ENCODE measurements at regions not wholly inside any gene's neighbourhood (a gene's known extent, or its start where the extent isn't known, plus 50 kb on each side); places are given as distances from the start of the nearest gene placed in this dataset.

GRCh38 chr22:48827904-48828555 lies 999.6 kb downstream of the BRD1 start:
- TF ChIP-seq, protein P1, sequence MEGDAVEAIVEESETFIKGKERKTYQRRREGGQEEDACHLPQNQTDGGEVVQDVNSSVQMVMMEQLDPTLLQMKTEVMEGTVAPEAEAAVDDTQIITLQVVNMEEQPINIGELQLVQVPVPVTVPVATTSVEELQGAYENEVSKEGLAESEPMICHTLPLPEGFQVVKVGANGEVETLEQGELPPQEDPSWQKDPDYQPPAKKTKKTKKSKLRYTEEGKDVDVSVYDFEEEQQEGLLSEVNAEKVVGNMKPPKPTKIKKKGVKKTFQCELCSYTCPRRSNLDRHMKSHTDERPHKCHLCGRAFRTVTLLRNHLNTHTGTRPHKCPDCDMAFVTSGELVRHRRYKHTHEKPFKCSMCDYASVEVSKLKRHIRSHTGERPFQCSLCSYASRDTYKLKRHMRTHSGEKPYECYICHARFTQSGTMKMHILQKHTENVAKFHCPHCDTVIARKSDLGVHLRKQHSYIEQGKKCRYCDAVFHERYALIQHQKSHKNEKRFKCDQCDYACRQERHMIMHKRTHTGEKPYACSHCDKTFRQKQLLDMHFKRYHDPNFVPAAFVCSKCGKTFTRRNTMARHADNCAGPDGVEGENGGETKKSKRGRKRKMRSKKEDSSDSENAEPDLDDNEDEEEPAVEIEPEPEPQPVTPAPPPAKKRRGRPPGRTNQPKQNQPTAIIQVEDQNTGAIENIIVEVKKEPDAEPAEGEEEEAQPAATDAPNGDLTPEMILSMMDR (IDR thresholded peaks at IDR 0.05; ENCODE audit: low read length): no peak
- TF ChIP-seq EZH2 (optimal IDR thresholded peaks at IDR 0.05; ENCODE audit: low read depth, low read length) (no peak), EZH2phosphoT487 (IDR thresholded peaks at IDR 0.05; ENCODE audit: low read length) (no peak)

Data from MM.1S (cell line).